B cell (primary cell): ENCODE measurements at regions not wholly inside any gene's neighbourhood (a gene's known extent, or its start where the extent isn't known, plus 50 kb on each side); places are given as distances from the start of the nearest gene placed in this dataset.

ENCODE experiments used
- ATAC-seq: fragments of 200-7000 bp; cut with Tn5 transposase; one replicate; pipeline ENCODE4 v1.10.0; 2021; ENCODE audit warnings: low read depth, mild to moderate bottlenecking, moderate number of reproducible peaks, moderate library complexity
- CTCF ChIA-PET: fragments of 350-600 bp; sonication (Branson Sonifier 250); formaldehyde crosslinking; loops from one replicate; lab custom pipeline; 2021; ENCODE audit warnings: antibody characterized with exemption, inconsistent platforms; lab: Charles Lee
- POLR2A ChIA-PET: fragments of 350-600 bp; sonication (Branson Sonifier 250); formaldehyde crosslinking; loops from one replicate; lab custom pipeline; 2021; ENCODE audit warnings: antibody characterized with exemption; lab: Charles Lee
- DNase-seq: peaks from one replicate; pipeline ENCODE4 v3.0.0; 2013
- H2AFZ ChIP-seq: 2 replicates; pipeline ENCODE4 v1.6.1; 2012; ENCODE audit warnings: mild to moderate bottlenecking, low read depth, low read length; ENCODE audit not compliant: insufficient read depth, poor library complexity, severe bottlenecking
- H3K27ac ChIP-seq, 2 donors: 1 replicate in 1 of 2; 2 replicates in 1 of 2; pipeline ENCODE4 v1.5.1; 2012 to 2013; ENCODE audit warnings: low read length in 2 of 2, mild to moderate bottlenecking in 2 of 2, moderate library complexity in 1 of 2
- H3K27me3 ChIP-seq, 4 experiments: fragments of 200-600 bp in 1 of 4; sonication (generic) in 1 of 4; replicated peaks in 1 of 4; 1 replicate in 2 of 4; 2 replicates in 2 of 4; pipeline versions ENCODE4 v1.6.1 to v1.7.0; 2013 to 2016; ENCODE audit warnings: low read length in 3 of 4, mild to moderate bottlenecking in 2 of 4, mixed read lengths in 1 of 4, moderate library complexity in 1 of 4; ENCODE audit not compliant: insufficient read depth in 4 of 4, control insufficient read depth in 3 of 4; ENCODE audit errors: control extremely low read depth in 1 of 4
- H3K36me3 ChIP-seq, 2 experiments: replicated peaks in 1 of 2; 1 replicate in 1 of 2; 2 replicates in 1 of 2; pipeline versions ENCODE4 v1.6.1 to v1.7.1; 2013; ENCODE audit warnings: low read length in 1 of 2; ENCODE audit not compliant: insufficient read depth in 2 of 2, control insufficient read depth in 1 of 2; ENCODE audit errors: control extremely low read depth in 1 of 2, extremely low read depth in 1 of 2
- H3K4me1 ChIP-seq, 2 donors: fragments of 200-600 bp in 1 of 2; sonication (generic) in 1 of 2; 1 replicate in 1 of 2; 2 replicates in 1 of 2; pipeline versions ENCODE4 v1.5.1 to v1.6.1; 2013 to 2017; ENCODE audit warnings: low read length in 2 of 2; ENCODE audit not compliant: control insufficient read depth in 2 of 2, insufficient read depth in 2 of 2
- H3K4me2 ChIP-seq: replicated peaks from 2 replicates; pipeline ENCODE3; 2012; ENCODE audit warnings: mild to moderate bottlenecking, low read depth, low read length; ENCODE audit not compliant: poor library complexity, severe bottlenecking
- H3K4me3 ChIP-seq, 5 experiments: fragments of 200-600 bp in 1 of 5; sonication (generic) in 1 of 5; 1 replicate in 3 of 5; 2 replicates in 2 of 5; pipeline versions ENCODE4 v1.5.1 to v1.7.0; 2011 to 2016; ENCODE audit warnings: low read length in 4 of 5, mild to moderate bottlenecking in 4 of 5, low read depth in 2 of 5, control low read depth in 1 of 5, moderate library complexity in 1 of 5; ENCODE audit not compliant: insufficient read depth in 1 of 5; ENCODE audit errors: control extremely low read depth in 1 of 5, extremely low read depth in 1 of 5
- H3K79me2 ChIP-seq: fragments of 200-600 bp; sonication (generic); one replicate; pipeline ENCODE4 v1.6.0; 2016; ENCODE audit warnings: low read length; ENCODE audit not compliant: control insufficient read depth, insufficient read depth
- H3K9ac ChIP-seq: fragments of 200-600 bp; sonication (generic); 2 replicates; pipeline ENCODE4 v1.6.1; 2017; ENCODE audit warnings: mild to moderate bottlenecking, low read length, moderate library complexity
- H3K9me3 ChIP-seq, 3 donors: one replicate each; pipeline versions ENCODE4 v1.6.1 to v1.7.1; 2013; ENCODE audit warnings: low read length in 2 of 3; ENCODE audit not compliant: control insufficient read depth in 2 of 3, insufficient read depth in 1 of 3; ENCODE audit errors: control extremely low read depth in 1 of 3
- H4K20me1 ChIP-seq: 2 replicates; pipeline ENCODE4 v1.6.0; 2012; ENCODE audit warnings: mild to moderate bottlenecking, low read length; ENCODE audit not compliant: insufficient read depth, control insufficient read depth, poor library complexity, severe bottlenecking
- H3K27ac Mint-ChIP-seq: one replicate; pipeline ENCODE4 v1.8.0; 2021; ENCODE audit warnings: mixed read lengths
- H3K27me3 Mint-ChIP-seq: one replicate; pipeline ENCODE4 v1.8.0; 2021; ENCODE audit warnings: mixed read lengths
- H3K4me1 Mint-ChIP-seq: one replicate; pipeline ENCODE4 v1.8.0; 2021; ENCODE audit warnings: mixed read lengths
- H3K4me3 Mint-ChIP-seq: one replicate; pipeline ENCODE4 v1.8.0; 2021; ENCODE audit warnings: mixed read lengths
- H3K9me3 Mint-ChIP-seq: one replicate; pipeline ENCODE4 v1.8.0; 2022; ENCODE audit warnings: mixed read lengths; ENCODE audit not compliant: insufficient read depth
- CTCF ChIP-seq: fragments of 200-600 bp; IDR thresholded peaks from one replicate; pipeline ENCODE4 v1.8.0; 2022; ENCODE audit warnings: antibody characterized with exemption, mild to moderate bottlenecking
- EZH2 ChIP-seq: IDR thresholded peaks from 2 replicates; pipeline ENCODE4 v1.6.1; 2012; ENCODE audit warnings: borderline replicate concordance, low read depth, mild to moderate bottlenecking, moderate library complexity, low read length; ENCODE audit not compliant: insufficient read depth, poor library complexity, severe bottlenecking
- WGBS: methylation state at CpG from one replicate; pipeline ENCODE4 v1.1.5; 2013; ENCODE audit warnings: missing lambda C conversion rate; ENCODE audit not compliant: insufficient coverage; 5-methylcytosine and 5-hydroxymethylcytosine counted together
- intact Hi-C: fragments of 100-400 bp; cut with micrococcal nuclease; formaldehyde crosslinking; loops from one replicate; pipeline ENCODE4 v1.10.0; 2022

- Mint-ChIP-seq H3K27ac (no peak overlapping the region), H3K4me3 (no peak overlapping the region), H3K9me3 (no peaks in the 10 kb centered on the region), H3K4me1 (no peaks in the 10 kb centered on the region), H3K27me3 (no peaks in the 10 kb centered on the region)
- Histone ChIP-seq H3K4me3 (no peak overlapping the region), H3K9me3 (no peaks in the 10 kb centered on the region), H2AFZ (no peak overlapping the region), H3K4me1 (no peaks in the 10 kb centered on the region), H3K4me2 (no peak overlapping the region), H3K27me3 (no peaks in the 10 kb centered on the region), H3K36me3 (no peaks in the 10 kb centered on the region), H3K79me2 (no peaks in the 10 kb centered on the region), H3K27ac (no peak overlapping the region), H4K20me1 (no peaks in the 10 kb centered on the region), H3K9ac (no peak overlapping the region)
- DNase-seq (no peak), ATAC-seq (no peak)
- TF ChIP-seq CTCF (no peak), EZH2 (no peak)
- 92% methylated on average over 5 of the region's 9 CpGs for WGBS
- ChIA-PET CTCF (no interaction called here), POLR2A (no interaction called here)
- intact Hi-C loops: no loop called here
Measured at GRCh38 chr1:184881941-184882913, 92.1 kb downstream of the NIBAN1 start.

- Histone ChIP-seq H3K27me3 (no peaks in the 10 kb centered on the region), H3K9me3 (no peaks in the 10 kb centered on the region), H3K4me2 (no peak overlapping the region), H4K20me1 (no peaks in the 10 kb centered on the region), H3K9ac (no peak overlapping the region), H3K27ac (no peak overlapping the region), H3K4me1 (no peaks in the 10 kb centered on the region), H3K79me2 (no peaks in the 10 kb centered on the region), H2AFZ (no peak overlapping the region), H3K4me3 (no peak overlapping the region), H3K36me3 (no peaks in the 10 kb centered on the region)
- Mint-ChIP-seq H3K27ac (no peak overlapping the region), H3K4me3 (no peak overlapping the region), H3K4me1 (peaks cover 6% of the 10 kb centered on the region), H3K9me3 (no peaks in the 10 kb centered on the region), H3K27me3 (no peaks in the 10 kb centered on the region)
- ChIA-PET POLR2A (no interaction called here), CTCF (no interaction called here)
- DNase-seq (no peak), ATAC-seq (no peak)
- TF ChIP-seq EZH2 (no peak), CTCF (no peak)
- intact Hi-C loops: no loop called here
- 97% methylated on average over 3 of the region's 3 CpGs for WGBS
Measured at GRCh38 chr1:184879876-184880557, 94.3 kb downstream of the NIBAN1 start.
